Vagina (tissue), 2 donors: ENCODE measurements at regions not wholly inside any gene's neighbourhood (a gene's known extent, or its start where the extent isn't known, plus 50 kb on each side); places are given as distances from the start of the nearest gene placed in this dataset.

Experiments
- DNase-seq, 2 donors: peaks; one replicate each; pipeline ENCODE4 v3.0.0-alpha.2; 2017; ENCODE audit errors: extremely low spot score in 2 of 2
- H3K27ac ChIP-seq: fragments of 200-600 bp; sonication (generic); one replicate; pipeline ENCODE4 v1.5.1; 2019
- H3K27me3 ChIP-seq: fragments of 200-600 bp; sonication (generic); one replicate; pipeline ENCODE4 v1.5.1; 2019
- H3K36me3 ChIP-seq, 2 donors: fragments of 200-600 bp; sonication (generic); one replicate each; pipeline ENCODE4 v1.5.1; 2017 to 2019
- H3K4me1 ChIP-seq: fragments of 200-600 bp; sonication (generic); one replicate; pipeline ENCODE4 v1.5.1; 2019
- H3K4me3 ChIP-seq, 2 donors: fragments of 200-600 bp; sonication (generic); 1 replicate in 1 of 2; 2 replicates in 1 of 2; pipeline ENCODE4 v1.5.1; 2016 to 2019
- H3K9me3 ChIP-seq: fragments of 200-600 bp; sonication (generic); one replicate; pipeline ENCODE4 v1.5.1; 2019
- POLR2A ChIP-seq, 2 donors: fragments of 450-650 bp; IDR thresholded peaks; one replicate each; pipeline ENCODE4 v1.6.1; 2017; ENCODE audit warnings: antibody characterized with exemption in 2 of 2, mild to moderate bottlenecking in 2 of 2, moderate library complexity in 2 of 2
- POLR2AphosphoS5 ChIP-seq, 2 donors: sonication (generic); formaldehyde crosslinking; IDR thresholded peaks; one replicate each; pipeline ENCODE4 v1.9.0; 2017; ENCODE audit warnings: antibody characterized with exemption in 2 of 2, mild to moderate bottlenecking in 2 of 2, low read depth in 1 of 2; ENCODE audit not compliant: insufficient read depth in 1 of 2
- intact Hi-C: fragments of 100-400 bp; cut with DNase I; formaldehyde crosslinking; loops from one replicate; pipeline ENCODE4 v1.15.1; 2023
- TF ChIP-seq, protein P1 (sequence below), 3 experiments: fragments of 450-650 bp in 2 of 3; fragments of 200-600 bp in 1 of 3; sonication (generic) in 1 of 3; IDR thresholded peaks; one replicate each; pipeline ENCODE4 v1.5.1; 2017 to 2019; ENCODE audit warnings: antibody characterized with exemption in 3 of 3, mild to moderate bottlenecking in 2 of 3, moderate library complexity in 2 of 3

DNA sequence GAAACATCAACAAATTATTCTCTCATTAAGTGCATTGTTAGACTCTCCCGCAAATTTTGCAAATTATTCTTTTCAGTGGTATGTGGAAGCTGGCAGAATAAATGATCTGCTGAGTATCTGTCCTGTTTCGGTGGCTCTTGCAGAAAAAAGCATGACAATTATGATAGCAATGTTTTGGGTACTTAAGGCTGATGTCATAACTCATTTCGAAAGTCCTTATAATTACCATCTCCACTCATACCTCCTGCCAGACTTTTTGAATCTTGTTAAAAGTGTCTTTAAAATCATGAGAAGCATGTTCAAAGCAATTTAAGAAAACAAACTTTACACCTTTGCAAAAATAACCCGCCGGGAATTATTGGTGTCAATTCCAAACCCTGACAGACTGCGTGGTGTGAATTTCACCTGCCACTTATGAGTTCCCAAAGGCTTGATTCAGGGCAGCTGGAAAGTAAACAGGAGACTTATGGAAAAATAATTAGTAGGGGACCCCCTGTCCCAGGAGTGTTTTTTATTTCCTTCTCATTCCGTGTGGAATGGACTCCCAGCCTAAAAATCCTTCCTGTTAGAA is 87.6 kb upstream of the E2F3 start:
- Histone ChIP-seq H3K4me3 (no peak overlapping the region), H3K36me3 (no peaks in the 10 kb centered on the region), H3K4me1 (no peaks in the 10 kb centered on the region), H3K27me3 (no peaks in the 10 kb centered on the region), H3K27ac (no peak overlapping the region), H3K9me3 (no peaks in the 10 kb centered on the region)
- no peak for TF ChIP-seq POLR2A (IDR thresholded peaks at IDR 0.05)
- TF ChIP-seq POLR2AphosphoS5 (IDR thresholded peaks at IDR 0.05; ENCODE audit: insufficient read depth in 1 of 2, low read depth in 1 of 2), result no peak
- TF ChIP-seq, protein P1, sequence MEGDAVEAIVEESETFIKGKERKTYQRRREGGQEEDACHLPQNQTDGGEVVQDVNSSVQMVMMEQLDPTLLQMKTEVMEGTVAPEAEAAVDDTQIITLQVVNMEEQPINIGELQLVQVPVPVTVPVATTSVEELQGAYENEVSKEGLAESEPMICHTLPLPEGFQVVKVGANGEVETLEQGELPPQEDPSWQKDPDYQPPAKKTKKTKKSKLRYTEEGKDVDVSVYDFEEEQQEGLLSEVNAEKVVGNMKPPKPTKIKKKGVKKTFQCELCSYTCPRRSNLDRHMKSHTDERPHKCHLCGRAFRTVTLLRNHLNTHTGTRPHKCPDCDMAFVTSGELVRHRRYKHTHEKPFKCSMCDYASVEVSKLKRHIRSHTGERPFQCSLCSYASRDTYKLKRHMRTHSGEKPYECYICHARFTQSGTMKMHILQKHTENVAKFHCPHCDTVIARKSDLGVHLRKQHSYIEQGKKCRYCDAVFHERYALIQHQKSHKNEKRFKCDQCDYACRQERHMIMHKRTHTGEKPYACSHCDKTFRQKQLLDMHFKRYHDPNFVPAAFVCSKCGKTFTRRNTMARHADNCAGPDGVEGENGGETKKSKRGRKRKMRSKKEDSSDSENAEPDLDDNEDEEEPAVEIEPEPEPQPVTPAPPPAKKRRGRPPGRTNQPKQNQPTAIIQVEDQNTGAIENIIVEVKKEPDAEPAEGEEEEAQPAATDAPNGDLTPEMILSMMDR (IDR thresholded peaks at IDR 0.05), result no peak
- intact Hi-C loops, result no loop called here
- DNase-seq, result no peak

- no peaks in the 10 kb centered on the region for H3K36me3 ChIP-seq
- intact Hi-C loops, result no loop called here
These were observed 86.5 kb upstream of the E2F3 start for GRCh38 chr6:20314866-20315845.

GRCh38 chr6:20317430-20317829 is 84.2 kb upstream of the E2F3 start:
- no peak overlapping the region for H3K27ac ChIP-seq
- H3K4me1 ChIP-seq, result no peaks in the 10 kb centered on the region
- no peaks in the 10 kb centered on the region for H3K27me3 ChIP-seq
- intact Hi-C loops, result no loop called here
- no peaks in the 10 kb centered on the region for H3K9me3 ChIP-seq
- no peaks in the 10 kb centered on the region for H3K36me3 ChIP-seq
- TF ChIP-seq, protein P1 (IDR thresholded peaks at IDR 0.05), result no peak
- TF ChIP-seq POLR2AphosphoS5 (IDR thresholded peaks at IDR 0.05; ENCODE audit: insufficient read depth in 1 of 2, low read depth in 1 of 2), result no peak
- no peak for TF ChIP-seq POLR2A (IDR thresholded peaks at IDR 0.05)
- H3K4me3 ChIP-seq, result no peak overlapping the region
- DNase-seq, result no peak

More at GRCh38 chr6:20314866-20315845, 86.5 kb upstream of the E2F3 start:
- Histone ChIP-seq H3K9me3 (no peaks in the 10 kb centered on the region), H3K27me3 (no peaks in the 10 kb centered on the region), H3K27ac (no peak overlapping the region), H3K4me3 (no peak overlapping the region), H3K4me1 (no peaks in the 10 kb centered on the region)
- TF ChIP-seq, protein P1 (IDR thresholded peaks at IDR 0.05), result no peak
- no peak for TF ChIP-seq POLR2AphosphoS5 (IDR thresholded peaks at IDR 0.05; ENCODE audit: insufficient read depth in 1 of 2, low read depth in 1 of 2)
- TF ChIP-seq POLR2A (IDR thresholded peaks at IDR 0.05), result no peak
- no peak for DNase-seq

GRCh38 chr6:20318851-20319387 is 82.8 kb upstream of the E2F3 start:
- intact Hi-C loops, result no loop called here
- H3K27ac ChIP-seq, result no peak overlapping the region
- TF ChIP-seq POLR2AphosphoS5 (IDR thresholded peaks at IDR 0.05; ENCODE audit: insufficient read depth in 1 of 2, low read depth in 1 of 2) (no peak), POLR2A (IDR thresholded peaks at IDR 0.05) (no peak)
- TF ChIP-seq, protein P1 (IDR thresholded peaks at IDR 0.05), result no peak
- H3K4me1 ChIP-seq, result no peaks in the 10 kb centered on the region
- H3K36me3 ChIP-seq, result no peaks in the 10 kb centered on the region
- H3K9me3 ChIP-seq, result no peaks in the 10 kb centered on the region
- no peaks in the 10 kb centered on the region for H3K27me3 ChIP-seq
- DNase-seq, result no peak
- no peak overlapping the region for H3K4me3 ChIP-seq
